Neural progenitor cell (in vitro differentiated cells): ENCODE measurements at regions not wholly inside any gene's neighbourhood (a gene's known extent, or its start where the extent isn't known, plus 50 kb on each side); places are given as distances from the start of the nearest gene placed in this dataset.

Experiments
- EZH2 ChIP-seq: fragments of 200-600 bp; sonication (generic); IDR thresholded peaks from 2 replicates; pipeline ENCODE4 v1.6.1; 2017; ENCODE audit warnings: antibody characterized with exemption, mild to moderate bottlenecking, moderate library complexity
- EZH2phosphoT487 ChIP-seq: fragments of 200-600 bp; sonication (generic); IDR thresholded peaks from 2 replicates; pipeline ENCODE4 v1.6.1; 2017; ENCODE audit warnings: antibody characterized with exemption
- TF ChIP-seq, protein P1 (sequence below): fragments of 200-600 bp; sonication (generic); IDR thresholded peaks from 2 replicates; pipeline ENCODE4 v1.5.1; 2017; ENCODE audit warnings: antibody characterized with exemption, mild to moderate bottlenecking

DNA sequence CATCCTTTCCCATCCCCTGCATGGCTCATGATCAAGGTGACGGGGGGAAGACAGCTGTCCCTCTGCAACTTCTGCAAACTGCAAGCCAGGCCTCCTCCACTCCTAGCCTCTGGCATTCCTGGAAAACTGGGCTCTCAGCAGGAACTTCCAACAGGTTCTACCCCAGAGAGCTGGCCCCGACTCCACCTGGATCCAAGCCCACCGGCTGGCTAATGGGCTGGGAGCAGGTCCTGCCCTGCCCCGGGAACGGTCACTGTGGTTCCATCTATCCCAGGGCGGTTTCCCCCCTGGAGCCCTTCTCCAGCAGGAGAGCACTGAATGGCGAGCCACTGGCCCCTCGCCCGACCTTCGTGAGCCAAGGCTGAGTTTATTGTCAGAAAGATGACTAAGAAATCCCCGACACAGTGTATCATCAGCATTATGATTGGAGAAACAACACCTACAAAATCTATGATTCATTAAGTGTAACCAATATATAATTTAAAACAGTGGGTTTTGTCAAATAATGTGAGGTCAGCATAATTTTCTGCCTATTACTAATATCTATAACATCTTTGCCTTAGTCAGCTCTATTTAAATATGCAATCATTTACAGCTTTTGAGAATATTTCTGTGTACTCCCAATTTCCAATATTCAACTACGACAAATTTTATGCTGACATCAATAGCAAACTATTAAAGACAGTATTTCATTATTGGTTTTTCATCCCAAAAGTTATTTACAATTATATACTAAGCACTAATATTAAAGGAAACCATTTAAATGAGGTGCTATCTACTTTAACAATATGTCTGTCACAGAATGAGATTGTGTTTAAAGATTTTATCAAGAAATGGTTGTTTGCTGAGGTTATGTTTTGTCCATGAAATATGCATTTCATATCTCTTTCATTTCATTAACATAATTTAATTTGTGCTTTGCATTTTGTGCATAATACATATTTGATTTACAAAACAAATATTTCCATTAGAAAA lies 133.0 kb downstream of the URI1 start:
- TF ChIP-seq, protein P1, sequence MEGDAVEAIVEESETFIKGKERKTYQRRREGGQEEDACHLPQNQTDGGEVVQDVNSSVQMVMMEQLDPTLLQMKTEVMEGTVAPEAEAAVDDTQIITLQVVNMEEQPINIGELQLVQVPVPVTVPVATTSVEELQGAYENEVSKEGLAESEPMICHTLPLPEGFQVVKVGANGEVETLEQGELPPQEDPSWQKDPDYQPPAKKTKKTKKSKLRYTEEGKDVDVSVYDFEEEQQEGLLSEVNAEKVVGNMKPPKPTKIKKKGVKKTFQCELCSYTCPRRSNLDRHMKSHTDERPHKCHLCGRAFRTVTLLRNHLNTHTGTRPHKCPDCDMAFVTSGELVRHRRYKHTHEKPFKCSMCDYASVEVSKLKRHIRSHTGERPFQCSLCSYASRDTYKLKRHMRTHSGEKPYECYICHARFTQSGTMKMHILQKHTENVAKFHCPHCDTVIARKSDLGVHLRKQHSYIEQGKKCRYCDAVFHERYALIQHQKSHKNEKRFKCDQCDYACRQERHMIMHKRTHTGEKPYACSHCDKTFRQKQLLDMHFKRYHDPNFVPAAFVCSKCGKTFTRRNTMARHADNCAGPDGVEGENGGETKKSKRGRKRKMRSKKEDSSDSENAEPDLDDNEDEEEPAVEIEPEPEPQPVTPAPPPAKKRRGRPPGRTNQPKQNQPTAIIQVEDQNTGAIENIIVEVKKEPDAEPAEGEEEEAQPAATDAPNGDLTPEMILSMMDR: no peak
- TF ChIP-seq EZH2phosphoT487: no peak
- no peak for TF ChIP-seq EZH2
